ENCODE measurements at regions not wholly inside any gene's neighbourhood (a gene's known extent, or its start where the extent isn't known, plus 50 kb on each side); places are given as distances from the start of the nearest gene placed in this dataset.

DNA sequence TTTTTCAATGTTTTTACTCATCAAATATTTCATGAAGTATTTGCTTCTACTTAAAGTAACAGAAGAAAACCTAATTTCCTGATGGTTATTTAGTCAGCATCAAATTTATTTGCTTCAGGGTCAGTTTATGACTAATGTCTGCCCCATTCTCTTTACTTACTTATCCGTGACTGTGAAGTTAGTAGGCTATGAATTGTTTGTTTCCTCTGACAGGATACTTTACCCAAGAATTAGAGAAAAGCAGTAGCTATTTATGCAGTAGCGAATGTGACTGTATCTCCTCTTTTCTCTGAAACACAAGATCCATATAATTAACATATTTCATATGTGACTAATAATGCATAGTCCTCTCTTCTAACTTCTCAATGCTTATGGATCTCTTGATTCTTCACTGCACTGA, 329.9 kb upstream of the ROBO1 start:
- CTCF ChIA-PET, result no interaction called here

DNA sequence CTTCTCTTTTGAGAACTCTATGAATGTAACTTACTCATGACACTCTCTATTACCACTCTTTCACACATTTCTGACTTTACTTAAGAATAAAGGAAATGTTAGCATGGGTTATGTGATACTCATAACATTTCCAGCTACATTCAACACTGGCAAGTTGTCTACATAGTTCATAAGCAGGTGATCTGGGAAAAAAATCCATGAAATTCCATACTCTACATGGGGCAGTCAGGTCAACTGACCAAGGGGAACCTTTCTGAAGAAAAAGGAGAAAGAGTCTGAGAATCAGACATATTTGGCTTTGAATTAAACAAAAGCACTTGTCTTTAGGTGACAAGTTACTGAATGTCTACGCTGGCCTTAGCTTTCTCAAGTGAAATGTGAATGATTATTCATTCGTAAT, 329.1 kb upstream of the ROBO1 start:
- BruUV-seq (replicated peaks), result no TSS peak
- TF ChIP-seq TCF7L2 (IDR thresholded peaks at IDR 0.05; ENCODE audit: low read depth, low read length) (no peak), SIN3A (IDR thresholded peaks at IDR 0.05; ENCODE audit: borderline replicate concordance, insufficient read depth, low read depth, low read length) (no peak), POLR2AphosphoS5 (IDR thresholded peaks at IDR 0.05; ENCODE audit: low read depth, low read length) (no peak)
- TF ChIP-seq, protein P1, sequence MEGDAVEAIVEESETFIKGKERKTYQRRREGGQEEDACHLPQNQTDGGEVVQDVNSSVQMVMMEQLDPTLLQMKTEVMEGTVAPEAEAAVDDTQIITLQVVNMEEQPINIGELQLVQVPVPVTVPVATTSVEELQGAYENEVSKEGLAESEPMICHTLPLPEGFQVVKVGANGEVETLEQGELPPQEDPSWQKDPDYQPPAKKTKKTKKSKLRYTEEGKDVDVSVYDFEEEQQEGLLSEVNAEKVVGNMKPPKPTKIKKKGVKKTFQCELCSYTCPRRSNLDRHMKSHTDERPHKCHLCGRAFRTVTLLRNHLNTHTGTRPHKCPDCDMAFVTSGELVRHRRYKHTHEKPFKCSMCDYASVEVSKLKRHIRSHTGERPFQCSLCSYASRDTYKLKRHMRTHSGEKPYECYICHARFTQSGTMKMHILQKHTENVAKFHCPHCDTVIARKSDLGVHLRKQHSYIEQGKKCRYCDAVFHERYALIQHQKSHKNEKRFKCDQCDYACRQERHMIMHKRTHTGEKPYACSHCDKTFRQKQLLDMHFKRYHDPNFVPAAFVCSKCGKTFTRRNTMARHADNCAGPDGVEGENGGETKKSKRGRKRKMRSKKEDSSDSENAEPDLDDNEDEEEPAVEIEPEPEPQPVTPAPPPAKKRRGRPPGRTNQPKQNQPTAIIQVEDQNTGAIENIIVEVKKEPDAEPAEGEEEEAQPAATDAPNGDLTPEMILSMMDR (IDR thresholded peaks at IDR 0.05), result no peak
- TF ChIP-seq, protein P2, sequence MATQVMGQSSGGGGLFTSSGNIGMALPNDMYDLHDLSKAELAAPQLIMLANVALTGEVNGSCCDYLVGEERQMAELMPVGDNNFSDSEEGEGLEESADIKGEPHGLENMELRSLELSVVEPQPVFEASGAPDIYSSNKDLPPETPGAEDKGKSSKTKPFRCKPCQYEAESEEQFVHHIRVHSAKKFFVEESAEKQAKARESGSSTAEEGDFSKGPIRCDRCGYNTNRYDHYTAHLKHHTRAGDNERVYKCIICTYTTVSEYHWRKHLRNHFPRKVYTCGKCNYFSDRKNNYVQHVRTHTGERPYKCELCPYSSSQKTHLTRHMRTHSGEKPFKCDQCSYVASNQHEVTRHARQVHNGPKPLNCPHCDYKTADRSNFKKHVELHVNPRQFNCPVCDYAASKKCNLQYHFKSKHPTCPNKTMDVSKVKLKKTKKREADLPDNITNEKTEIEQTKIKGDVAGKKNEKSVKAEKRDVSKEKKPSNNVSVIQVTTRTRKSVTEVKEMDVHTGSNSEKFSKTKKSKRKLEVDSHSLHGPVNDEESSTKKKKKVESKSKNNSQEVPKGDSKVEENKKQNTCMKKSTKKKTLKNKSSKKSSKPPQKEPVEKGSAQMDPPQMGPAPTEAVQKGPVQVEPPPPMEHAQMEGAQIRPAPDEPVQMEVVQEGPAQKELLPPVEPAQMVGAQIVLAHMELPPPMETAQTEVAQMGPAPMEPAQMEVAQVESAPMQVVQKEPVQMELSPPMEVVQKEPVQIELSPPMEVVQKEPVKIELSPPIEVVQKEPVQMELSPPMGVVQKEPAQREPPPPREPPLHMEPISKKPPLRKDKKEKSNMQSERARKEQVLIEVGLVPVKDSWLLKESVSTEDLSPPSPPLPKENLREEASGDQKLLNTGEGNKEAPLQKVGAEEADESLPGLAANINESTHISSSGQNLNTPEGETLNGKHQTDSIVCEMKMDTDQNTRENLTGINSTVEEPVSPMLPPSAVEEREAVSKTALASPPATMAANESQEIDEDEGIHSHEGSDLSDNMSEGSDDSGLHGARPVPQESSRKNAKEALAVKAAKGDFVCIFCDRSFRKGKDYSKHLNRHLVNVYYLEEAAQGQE (IDR thresholded peaks at IDR 0.05; ENCODE audit: insufficient read depth in 1 of 2, low read depth in 2 of 2, low read length in 1 of 2), result no peak
- Histone ChIP-seq H3K9me3 (ENCODE audit: control insufficient read depth, insufficient read depth, low read depth, low read length) (no peaks in the 10 kb centered on the region), H3K4me3 (ENCODE audit: low read depth in 2 of 2, low read length in 2 of 2) (no peak overlapping the region), H3K27ac (ENCODE audit: low read length) (no peak overlapping the region), H3K4me1 (ENCODE audit: control insufficient read depth, insufficient read depth, low read length) (no peaks in the 10 kb centered on the region), H3K27me3 (ENCODE audit: control insufficient read depth, insufficient read depth, low read length) (no peaks in the 10 kb centered on the region), H3K36me3 (ENCODE audit: control insufficient read depth, insufficient read depth, low read length) (no peaks in the 10 kb centered on the region)
- in situ Hi-C loops (cut with HindIII; ENCODE audit: low pct_unique_long_range_greater_than_20kb, low sequenced_read_pairs), result no loop called here
- ChIA-PET POLR2A (no interaction called here), CTCF (no interaction called here)
- intact Hi-C loops (cut with micrococcal nuclease; ENCODE audit: unreplicated experiment), result no loop called here
- DNase-seq (ENCODE audit: low read depth, low spot score) (no peak), ATAC-seq (no peak)

More for the DNA sequence above, 329.9 kb upstream of the ROBO1 start:
- POLR2A ChIA-PET, result no interaction called here
- BruUV-seq (replicated peaks), result no TSS peak
- H3K27ac ChIP-seq (ENCODE audit: low read length), result no peak overlapping the region
- intact Hi-C loops (cut with micrococcal nuclease; ENCODE audit: unreplicated experiment) (no loop called here), in situ Hi-C loops (cut with HindIII; ENCODE audit: low pct_unique_long_range_greater_than_20kb, low sequenced_read_pairs) (no loop called here)
- no peaks in the 10 kb centered on the region for H3K36me3 ChIP-seq (ENCODE audit: control insufficient read depth, insufficient read depth, low read length)
- H3K4me1 ChIP-seq (ENCODE audit: control insufficient read depth, insufficient read depth, low read length), result no peaks in the 10 kb centered on the region
- no peaks in the 10 kb centered on the region for H3K9me3 ChIP-seq (ENCODE audit: control insufficient read depth, insufficient read depth, low read depth, low read length)
- ATAC-seq (no peak), DNase-seq (ENCODE audit: low read depth, low spot score) (no peak)
- TF ChIP-seq SIN3A (IDR thresholded peaks at IDR 0.05; ENCODE audit: borderline replicate concordance, insufficient read depth, low read depth, low read length) (no peak), TCF7L2 (IDR thresholded peaks at IDR 0.05; ENCODE audit: low read depth, low read length) (no peak), POLR2AphosphoS5 (IDR thresholded peaks at IDR 0.05; ENCODE audit: low read depth, low read length) (no peak)
- TF ChIP-seq, protein P1 (IDR thresholded peaks at IDR 0.05), result no peak
- TF ChIP-seq, protein P2 (IDR thresholded peaks at IDR 0.05; ENCODE audit: insufficient read depth in 1 of 2, low read depth in 2 of 2, low read length in 1 of 2), result no peak
- no peak overlapping the region for H3K4me3 ChIP-seq (ENCODE audit: low read depth in 2 of 2, low read length in 2 of 2)
- H3K27me3 ChIP-seq (ENCODE audit: control insufficient read depth, insufficient read depth, low read length), result no peaks in the 10 kb centered on the region

Data from Panc1 (cell line).